OCI-LY1 (cell line): ENCODE measurements at regions not wholly inside any gene's neighbourhood (a gene's known extent, or its start where the extent isn't known, plus 50 kb on each side); places are given as distances from the start of the nearest gene placed in this dataset.

Experiments used
- EZH2 ChIP-seq: fragments of 200-600 bp; sonication (generic), shearing (Covaris generic); IDR thresholded peaks from 2 replicates; pipeline ENCODE4 v1.8.0; 2017; ENCODE audit warnings: borderline replicate concordance, mixed run types, mild to moderate bottlenecking, antibody characterized with exemption, low read length, moderate library complexity, mixed read lengths
- TF ChIP-seq, protein P1 (sequence below): fragments of 200-600 bp; sonication (generic), shearing (Covaris generic); IDR thresholded peaks from 2 replicates; pipeline ENCODE4 v1.5.1; 2017; ENCODE audit warnings: mild to moderate bottlenecking, antibody characterized with exemption, low read length, moderate library complexity, mixed read lengths

DNA sequence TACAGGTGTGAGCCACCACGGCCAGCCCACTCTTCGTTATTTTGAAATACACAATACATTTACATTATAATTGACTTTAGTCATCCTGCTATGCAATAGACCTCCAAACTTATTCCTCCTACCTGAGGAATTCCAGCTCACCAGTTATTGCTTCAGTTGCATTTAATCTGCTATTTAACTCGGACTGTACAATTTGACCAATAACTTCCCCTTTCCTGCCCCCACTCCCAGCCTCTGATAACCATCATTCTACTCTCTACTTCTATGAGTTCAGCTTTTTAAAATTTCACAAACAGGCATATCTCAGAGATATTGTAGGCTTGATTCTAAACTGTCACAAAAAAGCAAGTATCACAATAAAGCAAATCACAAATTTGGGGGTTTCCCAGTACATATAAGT lies 157.0 kb downstream of the COPRS start:
- TF ChIP-seq, protein P1, sequence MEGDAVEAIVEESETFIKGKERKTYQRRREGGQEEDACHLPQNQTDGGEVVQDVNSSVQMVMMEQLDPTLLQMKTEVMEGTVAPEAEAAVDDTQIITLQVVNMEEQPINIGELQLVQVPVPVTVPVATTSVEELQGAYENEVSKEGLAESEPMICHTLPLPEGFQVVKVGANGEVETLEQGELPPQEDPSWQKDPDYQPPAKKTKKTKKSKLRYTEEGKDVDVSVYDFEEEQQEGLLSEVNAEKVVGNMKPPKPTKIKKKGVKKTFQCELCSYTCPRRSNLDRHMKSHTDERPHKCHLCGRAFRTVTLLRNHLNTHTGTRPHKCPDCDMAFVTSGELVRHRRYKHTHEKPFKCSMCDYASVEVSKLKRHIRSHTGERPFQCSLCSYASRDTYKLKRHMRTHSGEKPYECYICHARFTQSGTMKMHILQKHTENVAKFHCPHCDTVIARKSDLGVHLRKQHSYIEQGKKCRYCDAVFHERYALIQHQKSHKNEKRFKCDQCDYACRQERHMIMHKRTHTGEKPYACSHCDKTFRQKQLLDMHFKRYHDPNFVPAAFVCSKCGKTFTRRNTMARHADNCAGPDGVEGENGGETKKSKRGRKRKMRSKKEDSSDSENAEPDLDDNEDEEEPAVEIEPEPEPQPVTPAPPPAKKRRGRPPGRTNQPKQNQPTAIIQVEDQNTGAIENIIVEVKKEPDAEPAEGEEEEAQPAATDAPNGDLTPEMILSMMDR: no peak
- no peak for TF ChIP-seq EZH2
